HEK293 (cell line): ENCODE measurements at regions not wholly inside any gene's neighbourhood (a gene's known extent, or its start where the extent isn't known, plus 50 kb on each side); places are given as distances from the start of the nearest gene placed in this dataset.
A peak's percentile ranks its signal among the peaks of the same experiment; 100 is the strongest.

Source experiments
- CTCF ChIA-PET: fragments of 350-600 bp; formaldehyde crosslinking; extraction: SDS; loops from one replicate; lab custom pipeline; 2021; ENCODE audit warnings: antibody characterized with exemption; lab: Yijun Ruan, JAX
- POLR2A ChIA-PET: fragments of 300-600 bp; formaldehyde crosslinking; extraction: SDS; loops from one replicate; lab custom pipeline; 2020; ENCODE audit warnings: antibody characterized with exemption, inconsistent platforms; lab: Yijun Ruan, JAX
- H3K27ac ChIP-seq: fragments of 200-500 bp; sonication (Bioruptor generic); 2 replicates; pipeline ENCODE4 v1.5.1; 2014; ENCODE audit warnings: low read depth, low read length, control low read depth, inconsistent platforms; ENCODE audit errors: extremely low read depth
- H3K36me3 ChIP-seq, 2 experiments: fragments of 200-500 bp in 1 of 2; sonication (Bioruptor generic) in 1 of 2; 1 replicate in 1 of 2; 2 replicates in 1 of 2; pipeline ENCODE4 v1.5.1; 2014 to 2017; ENCODE audit warnings: inconsistent platforms in 2 of 2, low read length in 2 of 2; ENCODE audit not compliant: control insufficient read depth in 2 of 2, insufficient read depth in 1 of 2
- H3K4me1 ChIP-seq: fragments of 200-500 bp; sonication (Bioruptor generic); 2 replicates; pipeline ENCODE4 v1.5.1; 2014; ENCODE audit warnings: mild to moderate bottlenecking, low read length, inconsistent platforms; ENCODE audit not compliant: control insufficient read depth, insufficient read depth
- H3K4me3 ChIP-seq: 2 replicates; pipeline ENCODE4 v1.5.1; 2011; ENCODE audit warnings: low read depth, mild to moderate bottlenecking, control low read depth, low read length, moderate library complexity
- H3K9me3 ChIP-seq: fragments of 200-500 bp; sonication (Bioruptor generic); 2 replicates; pipeline ENCODE4 v1.5.1; 2014; ENCODE audit warnings: low read depth, low read length, inconsistent platforms; ENCODE audit not compliant: control insufficient read depth, insufficient read depth
- BCL11A ChIP-seq: fragments of 450-650 bp; formaldehyde crosslinking; IDR thresholded peaks from 2 replicates; pipeline ENCODE4 v1.5.1; 2016; ENCODE audit warnings: low read depth, missing biosample characterization, missing genetic modification characterization
- BCL11B ChIP-seq: fragments of 450-650 bp; formaldehyde crosslinking; IDR thresholded peaks from 2 replicates; pipeline ENCODE4 v1.5.1; 2016; ENCODE audit warnings: low read depth, missing biosample characterization, missing genetic modification characterization
- FEZF1 ChIP-seq: fragments of 450-650 bp; formaldehyde crosslinking; IDR thresholded peaks from 2 replicates; pipeline ENCODE4 v1.5.1; 2016; ENCODE audit warnings: missing biosample characterization, missing genetic modification characterization
- GLIS2 ChIP-seq: fragments of 450-650 bp; formaldehyde crosslinking; IDR thresholded peaks from 2 replicates; pipeline ENCODE4 v1.5.1; 2016; ENCODE audit warnings: missing biosample characterization, missing genetic modification characterization
- KLF8 ChIP-seq: fragments of 450-650 bp; formaldehyde crosslinking; IDR thresholded peaks from 2 replicates; pipeline ENCODE4 v1.5.1; 2016; ENCODE audit warnings: missing biosample characterization, missing genetic modification characterization
- SETDB1 ChIP-seq: IDR thresholded peaks from one replicate; pipeline ENCODE4 v1.6.1; 2017; ENCODE audit warnings: mild to moderate bottlenecking, low read length, moderate library complexity, mixed read lengths; ENCODE audit not compliant: insufficient read length
- TRIM28 ChIP-seq: IDR thresholded peaks from 2 replicates; pipeline ENCODE4 v1.6.1; 2011; ENCODE audit warnings: low read length, control low read depth, borderline replicate concordance
- WT1 ChIP-seq: fragments of 450-650 bp; formaldehyde crosslinking; IDR thresholded peaks from 2 replicates; pipeline ENCODE4 v1.5.1; 2016; ENCODE audit warnings: missing biosample characterization, missing genetic modification characterization
- YY1 ChIP-seq: fragments of 450-650 bp; formaldehyde crosslinking; IDR thresholded peaks from 2 replicates; pipeline ENCODE4 v1.5.1; 2018; ENCODE audit warnings: missing biosample characterization, missing genetic modification characterization
- ZBTB17 ChIP-seq: fragments of 450-650 bp; formaldehyde crosslinking; IDR thresholded peaks from 2 replicates; pipeline ENCODE4 v1.5.1; 2016; ENCODE audit warnings: missing biosample characterization, missing genetic modification characterization
- ZFP41 ChIP-seq: fragments of 450-650 bp; formaldehyde crosslinking; IDR thresholded peaks from 2 replicates; pipeline ENCODE4 v1.5.1; 2016; ENCODE audit warnings: missing biosample characterization, missing genetic modification characterization, borderline replicate concordance
- ZNF114 ChIP-seq: fragments of 450-650 bp; formaldehyde crosslinking; IDR thresholded peaks from 2 replicates; pipeline ENCODE4 v1.5.0; 2017; ENCODE audit warnings: missing biosample characterization, missing genetic modification characterization
- ZNF155 ChIP-seq: fragments of 450-650 bp; formaldehyde crosslinking; IDR thresholded peaks from 2 replicates; pipeline ENCODE4 v1.5.1; 2016; ENCODE audit warnings: missing biosample characterization, missing genetic modification characterization
- ZNF157 ChIP-seq: fragments of 450-650 bp; formaldehyde crosslinking; IDR thresholded peaks from 2 replicates; pipeline ENCODE4 v1.5.1; 2016; ENCODE audit warnings: missing biosample characterization, missing genetic modification characterization
- ZNF2 ChIP-seq: fragments of 450-650 bp; formaldehyde crosslinking; IDR thresholded peaks from 2 replicates; pipeline ENCODE4 v1.5.1; 2016; ENCODE audit warnings: missing biosample characterization, missing genetic modification characterization
- ZNF248 ChIP-seq: fragments of 450-650 bp; formaldehyde crosslinking; IDR thresholded peaks from 2 replicates; pipeline ENCODE4 v1.5.1; 2017; ENCODE audit warnings: missing biosample characterization, missing genetic modification characterization
- ZNF266 ChIP-seq: fragments of 450-650 bp; formaldehyde crosslinking; IDR thresholded peaks from 2 replicates; pipeline ENCODE4 v1.5.1; 2016; ENCODE audit warnings: missing biosample characterization, missing genetic modification characterization, low read depth
- ZNF341 ChIP-seq: fragments of 450-650 bp; formaldehyde crosslinking; IDR thresholded peaks from 2 replicates; pipeline ENCODE4; 2016; ENCODE audit warnings: low read depth, missing biosample characterization, missing genetic modification characterization
- ZNF473 ChIP-seq: fragments of 450-650 bp; formaldehyde crosslinking; IDR thresholded peaks from 2 replicates; pipeline ENCODE4 v1.5.1; 2017; ENCODE audit warnings: missing biosample characterization, missing genetic modification characterization
- ZNF48 ChIP-seq: fragments of 450-650 bp; formaldehyde crosslinking; IDR thresholded peaks from 2 replicates; pipeline ENCODE4 v1.5.1; 2016; ENCODE audit warnings: missing biosample characterization, missing genetic modification characterization
- ZNF549 ChIP-seq: fragments of 450-650 bp; IDR thresholded peaks from 2 replicates; pipeline ENCODE4 v1.5.1; 2018; ENCODE audit warnings: missing biosample characterization, missing genetic modification characterization, mild to moderate bottlenecking, inconsistent platforms, moderate library complexity
- ZNF560 ChIP-seq: fragments of 450-650 bp; formaldehyde crosslinking; IDR thresholded peaks from 2 replicates; pipeline ENCODE4 v1.5.1; 2017; ENCODE audit warnings: missing biosample characterization, missing genetic modification characterization, borderline replicate concordance
- ZNF585B ChIP-seq: fragments of 450-650 bp; formaldehyde crosslinking; IDR thresholded peaks from 2 replicates; pipeline ENCODE4 v1.5.1; 2016; ENCODE audit warnings: missing biosample characterization, missing genetic modification characterization
- ZNF654 ChIP-seq: fragments of 450-650 bp; formaldehyde crosslinking; IDR thresholded peaks from 2 replicates; pipeline ENCODE4 v1.5.1; 2016; ENCODE audit warnings: low read depth, missing biosample characterization, missing genetic modification characterization
- ZNF677 ChIP-seq: fragments of 450-650 bp; IDR thresholded peaks from 2 replicates; pipeline ENCODE4 v1.5.0; 2018; ENCODE audit warnings: missing biosample characterization, mild to moderate bottlenecking, missing genetic modification characterization, moderate library complexity
- ZNF701 ChIP-seq: fragments of 450-650 bp; formaldehyde crosslinking; IDR thresholded peaks from 2 replicates; pipeline ENCODE4 v1.5.1; 2016; ENCODE audit warnings: missing biosample characterization, missing genetic modification characterization
- ZNF837 ChIP-seq: fragments of 450-650 bp; formaldehyde crosslinking; IDR thresholded peaks from 2 replicates; pipeline ENCODE4 v1.5.1; 2016; ENCODE audit warnings: missing biosample characterization, missing genetic modification characterization
- ZSCAN30 ChIP-seq: fragments of 450-650 bp; IDR thresholded peaks from 2 replicates; pipeline ENCODE4 v1.5.1; 2018; ENCODE audit warnings: missing biosample characterization, mild to moderate bottlenecking, missing genetic modification characterization, moderate library complexity
- TF ChIP-seq, protein P1 (sequence below): fragments of 450-650 bp; formaldehyde crosslinking; IDR thresholded peaks from 2 replicates; pipeline ENCODE4 v1.5.1; 2016; ENCODE audit warnings: missing biosample characterization, missing genetic modification characterization
- TF ChIP-seq, protein P2 (sequence below): fragments of 450-650 bp; formaldehyde crosslinking; IDR thresholded peaks from 2 replicates; pipeline ENCODE4 v1.5.1; 2016; ENCODE audit warnings: missing biosample characterization, missing genetic modification characterization
- TF ChIP-seq, protein P3 (sequence below): fragments of 450-650 bp; formaldehyde crosslinking; IDR thresholded peaks from 2 replicates; pipeline ENCODE4 v1.5.1; 2017; ENCODE audit warnings: missing biosample characterization, mild to moderate bottlenecking, missing genetic modification characterization, moderate library complexity
- TF ChIP-seq, protein P4 (sequence below): fragments of 450-650 bp; formaldehyde crosslinking; IDR thresholded peaks from 2 replicates; pipeline ENCODE4 v1.5.1; 2017; ENCODE audit warnings: missing biosample characterization, missing genetic modification characterization

DNA sequence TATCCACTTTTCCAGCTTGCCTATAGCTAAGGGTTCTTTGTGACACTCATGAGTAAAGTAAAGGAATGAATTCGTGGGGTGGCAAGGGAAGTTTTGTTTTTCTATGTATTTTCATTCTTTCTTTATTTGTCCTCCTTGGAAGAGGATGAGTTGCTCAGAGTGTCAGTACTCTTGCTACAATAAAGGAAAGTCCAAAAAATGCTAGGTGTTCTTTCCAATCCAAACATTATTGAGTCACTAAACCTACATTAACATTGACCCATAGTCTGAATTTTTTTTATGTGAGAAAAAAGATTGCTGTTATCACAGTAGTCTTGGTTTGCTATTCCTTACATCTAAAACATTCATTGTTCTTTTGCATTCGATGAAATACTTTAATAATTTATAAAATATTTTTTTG is 959.9 kb upstream of the ADGRL4 start:
- Histone ChIP-seq H3K4me1 (no peaks in the 10 kb centered on the region), H3K9me3 (no peaks in the 10 kb centered on the region), H3K36me3 (no peaks in the 10 kb centered on the region), H3K27ac (no peak overlapping the region), H3K4me3 (no peak overlapping the region)
- CTCF ChIA-PET: interaction anchor here (0.7 kb wide), 1 partner anchor 81 kb away, joined by 3 read pairs; no protein-coding TSS in a partner anchor
- TF ChIP-seq ZFP41 (tag by site-specific recombination) (no peak), ZNF48 (tag by site-specific recombination) (no peak), ZNF341 (tag by site-specific recombination) (no peak), BCL11A (no peak), WT1 (tag by site-specific recombination) (no peak), ZNF677 (tag by site-specific recombination) (no peak), FEZF1 (tag by site-specific recombination) (no peak), ZNF155 (no peak), ZNF560 (tag by site-specific recombination) (no peak), ZBTB17 (tag by site-specific recombination) (no peak), ZNF2 (tag by site-specific recombination) (no peak), TRIM28 (no peak)
- TF ChIP-seq, protein P1, sequence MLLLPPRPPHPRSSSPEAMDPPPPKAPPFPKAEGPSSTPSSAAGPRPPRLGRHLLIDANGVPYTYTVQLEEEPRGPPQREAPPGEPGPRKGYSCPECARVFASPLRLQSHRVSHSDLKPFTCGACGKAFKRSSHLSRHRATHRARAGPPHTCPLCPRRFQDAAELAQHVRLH (tag by site-specific recombination): no peak
- TF ChIP-seq, protein P2, sequence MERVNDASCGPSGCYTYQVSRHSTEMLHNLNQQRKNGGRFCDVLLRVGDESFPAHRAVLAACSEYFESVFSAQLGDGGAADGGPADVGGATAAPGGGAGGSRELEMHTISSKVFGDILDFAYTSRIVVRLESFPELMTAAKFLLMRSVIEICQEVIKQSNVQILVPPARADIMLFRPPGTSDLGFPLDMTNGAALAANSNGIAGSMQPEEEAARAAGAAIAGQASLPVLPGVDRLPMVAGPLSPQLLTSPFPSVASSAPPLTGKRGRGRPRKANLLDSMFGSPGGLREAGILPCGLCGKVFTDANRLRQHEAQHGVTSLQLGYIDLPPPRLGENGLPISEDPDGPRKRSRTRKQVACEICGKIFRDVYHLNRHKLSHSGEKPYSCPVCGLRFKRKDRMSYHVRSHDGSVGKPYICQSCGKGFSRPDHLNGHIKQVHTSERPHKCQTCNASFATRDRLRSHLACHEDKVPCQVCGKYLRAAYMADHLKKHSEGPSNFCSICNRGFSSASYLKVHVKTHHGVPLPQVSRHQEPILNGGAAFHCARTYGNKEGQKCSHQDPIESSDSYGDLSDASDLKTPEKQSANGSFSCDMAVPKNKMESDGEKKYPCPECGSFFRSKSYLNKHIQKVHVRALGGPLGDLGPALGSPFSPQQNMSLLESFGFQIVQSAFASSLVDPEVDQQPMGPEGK: no peak
- POLR2A ChIA-PET: no interaction called here

DNA sequence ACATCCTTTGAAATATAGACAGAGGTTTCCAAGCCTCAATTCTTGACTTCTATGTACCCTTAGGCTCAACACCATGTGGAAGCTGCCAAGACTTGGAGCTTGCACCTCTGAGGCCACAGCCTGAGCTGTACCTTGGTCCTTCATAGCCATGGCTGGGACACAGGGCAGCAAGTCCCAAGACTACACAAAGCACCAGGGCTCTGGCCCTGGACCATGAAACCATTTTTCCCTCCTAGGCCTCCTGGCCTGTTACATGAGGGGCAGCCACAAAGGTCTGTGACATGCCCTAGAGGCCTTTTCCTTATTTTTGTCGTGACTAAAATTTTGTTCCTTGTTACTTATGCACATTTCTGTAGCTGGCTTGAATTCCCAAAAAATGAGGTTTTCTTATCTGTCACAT is 953.1 kb upstream of the ADGRL4 start:
- Histone ChIP-seq H3K36me3 (no peaks in the 10 kb centered on the region), H3K9me3 (no peaks in the 10 kb centered on the region), H3K27ac (no peak overlapping the region), H3K4me1 (no peaks in the 10 kb centered on the region), H3K4me3 (no peak overlapping the region)
- TF ChIP-seq TRIM28 (peak; percentile 75; the same call in 1 of the 2 replicates), ZNF585B (tag by site-specific recombination) (peak; percentile 92), SETDB1 (peak; percentile 69), YY1 (tag by site-specific recombination) (no peak)
- POLR2A ChIA-PET: no interaction called here
- CTCF ChIA-PET: no interaction called here

DNA sequence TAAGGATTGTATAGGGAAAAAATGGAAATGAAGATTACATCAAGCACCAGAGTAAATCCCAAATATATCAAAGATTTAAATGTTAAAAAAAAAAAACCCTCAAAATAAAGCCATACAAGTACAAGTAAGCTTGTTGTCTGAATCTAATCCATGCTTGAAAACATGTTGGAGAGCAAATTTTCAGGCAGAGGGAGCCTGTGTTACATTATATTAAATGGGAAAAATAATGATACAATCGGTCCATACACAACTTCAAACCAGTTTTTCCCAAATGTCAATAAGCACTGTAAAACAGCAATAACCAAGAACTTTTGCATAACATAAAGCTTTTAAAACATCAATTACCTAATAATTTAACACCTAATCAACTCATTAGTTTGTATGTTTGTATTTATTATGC is 949.4 kb upstream of the ADGRL4 start:
- Histone ChIP-seq H3K27ac (no peak overlapping the region), H3K36me3 (no peaks in the 10 kb centered on the region), H3K4me3 (no peak overlapping the region), H3K4me1 (no peaks in the 10 kb centered on the region), H3K9me3 (no peaks in the 10 kb centered on the region)
- ChIA-PET POLR2A (no interaction called here), CTCF (no interaction called here)
- TF ChIP-seq, protein P3, sequence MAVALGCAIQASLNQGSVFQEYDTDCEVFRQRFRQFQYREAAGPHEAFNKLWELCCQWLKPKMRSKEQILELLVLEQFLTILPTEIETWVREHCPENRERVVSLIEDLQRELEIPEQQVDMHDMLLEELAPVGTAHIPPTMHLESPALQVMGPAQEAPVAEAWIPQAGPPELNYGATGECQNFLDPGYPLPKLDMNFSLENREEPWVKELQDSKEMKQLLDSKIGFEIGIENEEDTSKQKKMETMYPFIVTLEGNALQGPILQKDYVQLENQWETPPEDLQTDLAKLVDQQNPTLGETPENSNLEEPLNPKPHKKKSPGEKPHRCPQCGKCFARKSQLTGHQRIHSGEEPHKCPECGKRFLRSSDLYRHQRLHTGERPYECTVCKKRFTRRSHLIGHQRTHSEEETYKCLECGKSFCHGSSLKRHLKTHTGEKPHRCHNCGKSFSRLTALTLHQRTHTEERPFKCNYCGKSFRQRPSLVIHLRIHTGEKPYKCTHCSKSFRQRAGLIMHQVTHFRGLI (tag by site-specific recombination): no peak
- no peak for TF ChIP-seq ZNF248
- no peak for TF ChIP-seq ZNF266 (tag by site-specific recombination)
- TF ChIP-seq ZNF549 (tag by site-specific recombination): no peak
- TF ChIP-seq ZNF157: no peak
- no peak for TF ChIP-seq GLIS2 (tag by site-specific recombination)
- TF ChIP-seq ZNF473 (tag by site-specific recombination): no peak
- TF ChIP-seq ZNF654 (tag by site-specific recombination): no peak
- TF ChIP-seq ZNF114: no peak
- no peak for TF ChIP-seq BCL11B (tag by site-specific recombination)
- TF ChIP-seq, protein P4, sequence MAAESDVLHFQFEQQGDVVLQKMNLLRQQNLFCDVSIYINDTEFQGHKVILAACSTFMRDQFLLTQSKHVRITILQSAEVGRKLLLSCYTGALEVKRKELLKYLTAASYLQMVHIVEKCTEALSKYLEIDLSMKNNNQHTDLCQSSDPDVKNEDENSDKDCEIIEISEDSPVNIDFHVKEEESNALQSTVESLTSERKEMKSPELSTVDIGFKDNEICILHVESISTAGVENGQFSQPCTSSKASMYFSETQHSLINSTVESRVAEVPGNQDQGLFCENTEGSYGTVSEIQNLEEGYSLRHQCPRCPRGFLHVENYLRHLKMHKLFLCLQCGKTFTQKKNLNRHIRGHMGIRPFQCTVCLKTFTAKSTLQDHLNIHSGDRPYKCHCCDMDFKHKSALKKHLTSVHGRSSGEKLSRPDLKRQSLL (tag by site-specific recombination): no peak
- TF ChIP-seq ZSCAN30: no peak
- TF ChIP-seq KLF8 (tag by site-specific recombination): no peak
- no peak for TF ChIP-seq ZNF701 (tag by site-specific recombination)
- no peak for TF ChIP-seq ZNF837 (tag by site-specific recombination)
